HL-60 (cell line): ENCODE measurements at regions not wholly inside any gene's neighbourhood (a gene's known extent, or its start where the extent isn't known, plus 50 kb on each side); places are given as distances from the start of the nearest gene placed in this dataset.

Experiments
- DNase-seq, 2 experiments: peaks; one replicate each; pipeline ENCODE4 v3.0.0-alpha.2; 2010 to 2020; ENCODE audit warnings: low read depth in 1 of 2, low spot score in 1 of 2
- H3K27ac ChIP-seq: fragments of 250-450 bp; sonication (Bioruptor Pico); replicated peaks from 2 replicates; pipeline ENCODE4 v1.5.1; 2020; ENCODE audit warnings: mild to moderate bottlenecking, moderate library complexity
- H3K27me3 ChIP-seq: fragments of 250-450 bp; sonication (Bioruptor Pico); 2 replicates; pipeline ENCODE4 v1.5.1; 2021; ENCODE audit warnings: mild to moderate bottlenecking, moderate library complexity; ENCODE audit not compliant: insufficient read depth, poor library complexity, severe bottlenecking
- H3K4me3 ChIP-seq: replicated peaks from 2 replicates; pipeline ENCODE4 v1.5.1; 2011; ENCODE audit warnings: mild to moderate bottlenecking, control low read depth, low read length; ENCODE audit not compliant: insufficient read depth
- CTCF ChIP-seq: IDR thresholded peaks from one replicate; pipeline ENCODE4 v1.5.1; 2011; ENCODE audit warnings: low read length, control low read depth, inconsistent platforms; ENCODE audit not compliant: insufficient read depth
- GABPA ChIP-seq: IDR thresholded peaks from 2 replicates; pipeline ENCODE4 v1.6.1; 2012; ENCODE audit warnings: low read depth
- POLR2AphosphoS5 ChIP-seq: IDR thresholded peaks from 2 replicates; pipeline ENCODE4 v1.6.1; 2012; ENCODE audit warnings: low read depth
- REST ChIP-seq: IDR thresholded peaks from 2 replicates; pipeline ENCODE4 v1.6.1; 2012; ENCODE audit warnings: low read depth; ENCODE audit not compliant: insufficient replicate concordance
- SPI1 ChIP-seq: IDR thresholded peaks from 2 replicates; pipeline ENCODE4 v1.6.1; 2012; ENCODE audit warnings: low read depth, mild to moderate bottlenecking, borderline replicate concordance

GRCh38 chr17:72468841-72469240 is 348.0 kb downstream of the SOX9 start:
- TF ChIP-seq POLR2AphosphoS5 (no peak), GABPA (no peak), SPI1 (no peak), REST (no peak), CTCF (no peak)
- H3K27ac ChIP-seq = no peak overlapping the region
- peaks cover 4% of the 10 kb centered on the region for H3K27me3 ChIP-seq
- DNase-seq = no peak
- H3K4me3 ChIP-seq = no peak overlapping the region

- no peak overlapping the region for H3K27ac ChIP-seq
- TF ChIP-seq POLR2AphosphoS5 = no peak
- no peak for TF ChIP-seq GABPA
- TF ChIP-seq SPI1 = no peak
- TF ChIP-seq REST = no peak
- no peak for TF ChIP-seq CTCF
- peaks cover 4% of the 10 kb centered on the region for H3K27me3 ChIP-seq
- DNase-seq = no peak
- H3K4me3 ChIP-seq = no peak overlapping the region
These were observed 349.4 kb downstream of the SOX9 start for GRCh38 chr17:72470121-72470705.

GRCh38 chr17:72470734-72471133 is 349.9 kb downstream of the SOX9 start:
- Histone ChIP-seq H3K4me3 (no peak overlapping the region), H3K27ac (no peak overlapping the region)
- no peak for DNase-seq

More at GRCh38 chr17:72470734-72471133, 349.9 kb downstream of the SOX9 start:
- TF ChIP-seq POLR2AphosphoS5 = no peak
- no peak for TF ChIP-seq CTCF
- no peak for TF ChIP-seq SPI1
- TF ChIP-seq GABPA = no peak
- no peak for TF ChIP-seq REST
- peaks cover 4% of the 10 kb centered on the region for H3K27me3 ChIP-seq
